HG03066 (cell line): ENCODE measurements at regions not wholly inside any gene's neighbourhood (a gene's known extent, or its start where the extent isn't known, plus 50 kb on each side); places are given as distances from the start of the nearest gene placed in this dataset.
"Not testable (repeated sequence)": the region's sequence is repeated elsewhere in the genome, so short reads cannot be mapped to it uniquely, and the experiment has no call there.

Experiments used
- ATAC-seq: cut with Tn5 transposase; IDR thresholded peaks from one replicate; pipeline ENCODE4 v1.9.1; 2021; ENCODE audit warnings: low read depth; ENCODE audit not compliant: unreplicated experiment

DNA sequence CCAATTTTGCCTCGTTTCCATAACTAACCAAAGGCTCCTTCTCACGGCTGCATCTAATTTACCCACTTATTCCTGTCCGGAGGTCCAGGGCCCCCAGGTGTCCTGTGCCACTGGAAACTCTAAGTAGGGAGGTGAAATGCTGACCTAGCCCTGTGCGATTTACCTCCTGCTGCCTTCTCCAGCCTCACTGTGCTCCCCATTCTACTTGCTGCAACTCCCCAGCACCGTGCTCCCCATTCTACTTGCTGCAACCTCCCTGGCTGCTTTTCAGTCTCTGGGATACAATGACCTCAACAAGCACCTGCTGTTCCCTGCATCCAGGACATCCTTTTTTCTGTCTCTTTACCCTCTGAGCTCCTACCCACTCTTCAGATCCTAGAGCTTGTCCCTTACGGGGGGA lies 254.7 kb upstream of the PROK2 start:
- ATAC-seq = no peak

DNA sequence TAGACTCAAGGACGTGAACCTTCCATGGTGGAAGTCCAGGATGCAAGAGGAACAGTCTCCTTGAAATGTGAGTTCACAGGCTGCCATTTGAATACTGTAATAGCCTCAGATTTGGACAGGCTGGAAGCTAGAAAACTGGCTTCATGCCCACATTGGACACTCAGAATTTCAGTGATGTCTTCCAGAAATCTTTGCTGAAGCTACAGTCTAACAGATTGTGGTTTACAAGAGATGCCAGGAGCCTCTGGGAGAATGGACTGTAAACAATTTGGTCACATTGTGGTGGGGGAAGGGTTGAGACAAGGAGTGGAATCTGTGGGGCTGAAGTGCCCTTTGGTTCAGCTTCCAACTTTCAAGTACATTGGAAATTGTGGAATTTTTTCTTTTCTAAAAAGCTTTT lies 252.0 kb upstream of the PROK2 start:
- no peak for ATAC-seq

DNA sequence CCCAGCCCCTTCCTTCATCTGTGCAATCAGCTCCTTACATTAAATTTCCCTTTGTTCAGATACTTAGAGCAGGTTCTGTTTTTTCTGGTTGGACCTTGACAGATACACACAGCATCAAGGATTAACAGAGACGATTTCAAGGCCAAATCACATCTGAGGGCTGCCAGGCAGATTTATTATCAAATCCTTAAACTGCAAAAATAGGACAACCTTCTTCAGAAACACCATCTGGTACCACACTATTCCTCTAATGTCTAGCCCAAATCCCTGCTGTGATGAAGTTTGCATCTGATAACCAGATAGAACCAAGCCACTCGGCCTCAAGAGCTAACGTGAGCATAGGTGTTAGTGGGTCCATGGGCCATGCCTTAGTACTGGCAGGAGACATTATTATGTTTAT lies 250.7 kb upstream of the PROK2 start:
- ATAC-seq = no peak

DNA sequence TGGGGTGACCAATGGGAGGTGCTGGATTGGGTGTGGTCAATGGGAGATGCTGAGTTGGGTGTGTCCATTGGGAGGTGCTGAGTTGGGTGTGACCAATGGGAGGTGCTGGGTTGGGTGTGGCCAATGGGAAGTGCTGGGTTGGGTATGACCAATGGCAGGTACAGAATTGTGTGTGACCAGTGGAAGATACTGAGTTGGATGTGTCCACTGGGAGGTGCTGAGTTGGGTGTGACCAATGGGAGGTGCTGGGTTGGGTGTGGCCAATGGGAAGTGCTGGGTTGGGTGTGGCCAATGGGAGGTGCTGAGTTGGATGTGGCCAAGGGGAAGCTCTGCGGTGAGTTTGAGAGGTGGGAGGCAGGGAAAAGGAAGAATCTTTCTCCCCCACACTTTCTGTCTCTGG lies 250.0 kb upstream of the PROK2 start:
- no peak for ATAC-seq

DNA sequence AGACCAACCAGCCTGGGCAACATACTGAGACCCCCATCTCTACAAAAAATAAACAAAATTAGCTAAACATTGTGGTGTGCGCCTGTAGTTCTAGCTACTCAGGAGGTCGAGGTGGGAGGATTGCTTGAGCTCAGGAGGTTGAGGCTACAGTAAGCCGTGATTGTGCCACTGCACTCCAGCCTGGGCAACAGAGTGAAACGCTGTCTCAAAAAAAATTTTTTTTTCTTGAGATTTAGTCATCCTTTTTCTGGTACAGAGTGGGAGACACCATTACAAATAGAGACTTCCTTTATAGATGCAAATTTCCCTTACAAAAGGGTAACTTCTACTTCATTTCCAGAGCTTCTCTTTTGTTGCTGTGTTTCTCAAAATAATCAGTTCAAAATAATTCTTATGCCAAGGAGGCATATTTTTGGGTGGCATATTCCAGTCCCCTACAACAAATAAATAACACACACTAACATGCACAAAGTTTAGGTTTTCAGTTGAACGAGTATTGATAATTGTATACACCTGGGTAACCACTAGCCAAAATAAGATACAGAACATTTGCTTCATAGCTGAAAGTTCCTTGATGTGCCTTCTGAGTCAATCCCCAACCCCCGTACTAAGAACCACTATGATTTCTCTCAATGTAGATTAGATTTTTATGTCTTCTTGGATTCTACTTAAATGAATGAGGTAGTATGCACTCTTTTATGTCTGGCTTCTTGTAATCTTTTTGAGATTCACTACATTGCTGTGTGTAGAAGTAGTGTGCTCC lies 248.9 kb upstream of the PROK2 start:
- no peak for ATAC-seq

DNA sequence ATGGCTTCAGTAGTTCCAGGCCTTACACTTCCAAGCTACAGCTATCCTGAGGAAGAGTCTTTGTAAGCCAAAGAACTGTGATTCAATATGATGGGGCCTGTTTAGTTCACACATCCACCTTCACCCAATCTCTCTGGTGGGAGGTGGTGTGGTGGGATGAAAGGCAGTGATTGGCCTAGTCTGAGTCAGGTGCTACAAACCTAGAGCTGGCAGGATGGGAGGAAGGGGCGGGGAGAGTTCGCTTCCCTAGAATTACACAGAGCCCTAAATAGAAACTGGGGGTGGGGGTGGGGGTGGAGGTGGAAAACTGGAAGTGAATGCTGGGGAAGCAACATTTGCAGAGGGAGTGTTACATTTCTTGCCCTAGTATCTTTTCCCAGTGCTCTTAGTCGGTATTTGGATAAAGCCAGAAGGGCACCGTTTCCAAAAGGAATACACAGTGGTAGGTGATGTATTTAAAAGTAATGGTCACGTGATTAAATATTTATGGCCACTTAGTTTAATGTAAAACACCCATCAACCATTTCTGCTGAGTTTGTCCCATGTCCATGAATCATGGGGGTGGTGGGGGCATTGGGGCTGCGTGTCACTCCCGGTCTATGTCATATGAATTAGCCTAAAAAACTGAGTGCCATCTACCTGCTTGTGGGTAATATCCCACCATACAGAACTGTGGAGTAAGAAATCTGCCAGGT lies 247.6 kb upstream of the PROK2 start:
- no peak for ATAC-seq

DNA sequence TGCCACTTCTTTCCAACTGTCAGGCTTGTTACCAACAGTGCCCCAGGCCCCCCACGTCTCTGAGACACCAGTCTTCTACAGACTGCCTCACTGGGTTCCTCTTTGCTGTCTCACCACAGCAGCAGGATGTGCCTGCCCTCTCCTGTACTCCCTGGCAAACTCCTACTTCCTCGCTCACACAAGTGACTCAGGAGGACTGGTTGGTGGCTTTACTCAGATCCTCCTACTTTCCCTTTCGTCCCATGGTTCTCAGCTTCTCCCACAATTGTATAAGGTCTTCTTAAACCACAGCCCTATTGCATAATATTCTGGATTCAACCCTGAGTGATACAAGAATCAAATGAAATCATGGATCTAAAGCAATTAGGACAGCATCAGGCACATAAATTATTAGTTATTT lies 246.6 kb upstream of the PROK2 start:
- ATAC-seq = no peak

DNA sequence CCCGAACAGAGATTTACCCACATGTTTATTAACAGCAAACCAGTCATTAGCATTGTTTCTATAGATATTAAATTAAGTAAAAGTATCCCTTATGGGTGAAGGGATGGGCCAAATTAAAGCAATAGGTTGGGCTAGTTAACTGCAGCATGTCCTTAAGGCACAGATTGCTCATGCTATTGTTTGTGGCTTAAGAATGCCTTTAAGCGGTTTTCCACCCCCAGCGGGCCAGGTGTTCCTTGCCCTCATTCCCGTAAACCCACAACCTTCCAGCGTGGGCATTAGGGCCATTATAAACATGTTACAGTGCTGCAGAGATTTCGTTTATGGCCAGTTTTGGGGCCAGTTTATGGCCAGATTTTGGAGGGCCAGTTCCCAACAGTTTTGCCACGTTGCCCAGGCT lies 245.3 kb upstream of the PROK2 start:
- ATAC-seq = not testable (repeated sequence)

DNA sequence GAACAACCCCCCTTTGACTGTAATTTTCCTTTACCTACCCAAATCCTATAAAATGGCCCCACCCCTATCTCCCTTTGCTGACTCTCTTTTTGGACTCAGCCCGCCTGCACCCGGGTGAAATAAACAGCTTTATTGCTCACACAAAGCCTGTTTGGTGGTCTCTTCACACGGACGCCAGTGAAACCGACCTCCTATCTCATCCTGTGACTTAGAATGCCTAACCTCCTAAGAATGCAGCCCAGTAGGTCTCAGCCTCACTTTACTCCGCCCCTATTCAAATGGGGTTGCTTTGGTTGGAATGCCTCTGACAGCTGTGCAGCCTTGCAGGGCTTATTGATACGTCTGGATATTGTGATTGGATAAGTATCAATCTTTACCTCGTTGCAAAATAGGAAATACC lies 243.8 kb upstream of the PROK2 start:
- not testable (repeated sequence) for ATAC-seq

DNA sequence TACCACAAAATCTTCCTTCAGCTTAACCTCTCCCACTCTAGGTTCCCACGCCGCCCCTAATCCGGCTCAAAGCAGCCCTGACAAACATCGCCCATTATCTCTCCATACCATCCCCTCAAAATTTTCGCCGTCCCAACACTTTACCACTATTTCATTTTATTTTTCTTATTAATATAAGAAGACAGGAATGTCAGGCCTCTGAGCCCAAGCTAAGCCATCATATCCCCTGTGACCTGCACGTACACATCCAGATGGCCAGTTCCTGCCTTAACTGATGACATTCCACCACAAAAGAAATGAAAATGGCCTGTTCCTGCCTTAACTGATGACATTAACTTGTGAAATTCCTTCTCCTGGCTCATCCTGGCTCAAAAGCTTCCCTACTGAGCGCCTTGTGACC lies 243.4 kb upstream of the PROK2 start:
- not testable (repeated sequence) for ATAC-seq

DNA sequence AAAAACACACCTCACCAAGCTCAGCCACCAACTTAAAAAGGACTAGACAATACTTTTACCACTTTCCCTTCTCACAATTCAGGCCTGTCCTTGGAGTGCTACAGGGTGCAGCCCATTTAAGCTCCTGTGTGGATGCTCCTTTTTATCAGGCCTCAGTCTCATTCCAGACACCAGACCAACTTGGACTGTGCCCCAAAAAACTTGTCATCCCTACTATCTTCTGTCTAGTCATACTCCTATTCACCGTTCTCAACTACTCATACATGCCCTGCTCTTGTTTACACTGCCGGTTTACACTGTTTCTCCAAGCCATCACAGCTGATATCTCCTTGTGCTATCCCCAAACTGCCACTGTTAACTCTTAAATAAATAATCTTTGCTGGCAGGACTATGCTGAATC lies 242.8 kb upstream of the PROK2 start:
- not testable (repeated sequence) for ATAC-seq

DNA sequence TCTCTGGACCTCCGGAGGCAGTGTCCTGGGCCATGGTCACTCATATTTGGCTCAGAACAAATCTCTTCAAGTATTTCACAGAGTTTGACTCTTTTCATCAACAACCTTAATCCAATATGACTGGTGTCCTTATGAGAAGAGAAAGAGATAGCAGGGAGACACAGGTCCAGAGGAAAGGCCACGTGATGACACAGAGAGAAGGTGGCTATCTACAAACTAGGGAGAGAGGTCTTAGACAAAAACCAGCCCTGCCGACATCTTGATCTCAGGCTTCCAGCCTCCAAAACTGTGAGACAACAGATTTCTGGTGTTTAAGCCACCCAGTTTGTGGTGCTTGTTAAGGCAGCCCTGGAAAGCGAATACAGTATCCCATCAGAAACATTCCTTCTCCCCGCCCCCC lies 237.1 kb upstream of the PROK2 start:
- ATAC-seq = no peak

DNA sequence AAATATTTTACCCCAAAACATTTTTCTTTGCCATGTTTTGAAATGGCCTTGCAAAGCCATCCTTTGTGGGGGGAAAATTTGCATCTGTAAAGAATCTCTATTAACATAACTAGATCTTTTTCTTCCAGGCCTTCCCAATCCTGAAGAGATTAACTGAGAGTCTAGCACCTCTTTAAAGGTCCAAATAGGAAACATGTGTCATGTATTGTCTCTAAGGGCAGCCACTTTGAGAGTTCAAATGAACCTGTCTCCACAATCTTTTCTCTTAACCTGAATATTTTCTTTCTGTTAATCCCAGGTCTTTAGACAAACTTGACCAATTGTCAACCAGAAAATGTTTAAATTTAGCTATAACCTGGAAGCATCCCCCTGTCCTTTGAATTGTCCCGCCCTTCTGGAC lies 236.6 kb upstream of the PROK2 start:
- no peak for ATAC-seq

DNA sequence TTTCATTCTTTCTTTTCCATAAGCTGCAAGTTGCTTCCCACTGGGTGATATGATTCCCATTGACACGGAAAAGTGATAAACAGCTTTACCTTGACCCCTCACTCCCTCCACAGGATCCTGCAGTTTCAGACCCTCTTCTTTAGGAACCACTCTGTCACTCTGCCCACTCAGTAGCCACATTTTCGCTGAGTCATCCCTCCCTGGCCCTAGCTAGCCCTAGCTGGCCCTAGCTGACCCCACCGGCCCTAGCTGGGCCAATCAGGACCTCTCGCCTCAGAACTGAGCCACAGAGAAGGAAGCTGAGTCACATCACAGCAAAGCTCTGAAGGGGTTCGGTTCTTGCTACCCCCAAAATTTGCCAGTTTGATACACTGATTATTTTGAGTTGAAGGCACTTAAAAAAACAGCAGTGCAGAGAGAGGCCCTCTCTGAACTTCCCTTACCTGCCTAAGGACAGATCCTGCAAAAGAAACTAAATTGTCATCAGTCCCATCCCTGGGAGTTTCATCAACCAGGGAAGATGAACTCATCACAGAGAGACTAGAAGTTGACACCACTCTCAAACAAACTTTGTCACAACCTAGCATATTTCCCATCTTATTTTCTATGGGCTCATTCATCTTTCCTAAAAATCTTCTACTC lies 233.5 kb upstream of the PROK2 start:
- no peak for ATAC-seq

DNA sequence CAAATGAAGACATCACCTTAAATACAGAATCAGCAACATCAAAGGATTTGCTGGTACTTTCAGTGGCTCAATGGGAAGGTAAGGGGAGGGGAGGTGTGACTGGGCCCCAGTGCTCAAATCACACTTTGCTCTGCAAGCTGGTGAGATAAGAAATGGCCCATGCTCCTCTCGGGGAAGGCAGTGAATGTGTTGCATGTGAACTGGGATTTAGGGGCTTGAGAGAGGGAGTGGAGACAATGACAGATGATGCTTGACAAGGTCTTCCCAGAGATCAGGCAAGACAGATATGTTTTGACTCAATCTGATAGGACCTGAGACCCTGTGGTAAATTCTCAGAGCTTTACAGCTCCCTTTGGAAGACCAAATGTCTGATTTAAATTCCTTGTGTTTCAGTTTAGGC lies 233.0 kb upstream of the PROK2 start:
- no peak for ATAC-seq

DNA sequence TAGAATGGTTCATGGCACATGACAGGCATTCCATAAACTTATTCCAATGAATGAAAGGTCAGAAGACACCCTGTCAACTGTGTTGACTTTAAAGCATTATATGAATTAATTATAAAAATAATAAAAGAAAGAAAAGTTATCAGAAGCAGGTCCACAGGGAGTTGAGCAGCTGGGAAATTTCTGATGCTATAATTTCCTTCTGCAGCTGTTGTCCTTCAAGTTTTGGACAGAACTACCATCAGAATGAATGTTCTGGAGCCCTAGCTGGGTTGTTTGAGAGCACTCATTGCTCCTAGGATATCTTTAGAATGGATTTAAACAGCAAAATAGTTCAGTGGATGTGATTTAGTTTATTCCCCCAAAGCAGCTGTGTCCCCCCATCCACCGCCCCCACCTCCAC lies 232.4 kb upstream of the PROK2 start:
- ATAC-seq = no peak

DNA sequence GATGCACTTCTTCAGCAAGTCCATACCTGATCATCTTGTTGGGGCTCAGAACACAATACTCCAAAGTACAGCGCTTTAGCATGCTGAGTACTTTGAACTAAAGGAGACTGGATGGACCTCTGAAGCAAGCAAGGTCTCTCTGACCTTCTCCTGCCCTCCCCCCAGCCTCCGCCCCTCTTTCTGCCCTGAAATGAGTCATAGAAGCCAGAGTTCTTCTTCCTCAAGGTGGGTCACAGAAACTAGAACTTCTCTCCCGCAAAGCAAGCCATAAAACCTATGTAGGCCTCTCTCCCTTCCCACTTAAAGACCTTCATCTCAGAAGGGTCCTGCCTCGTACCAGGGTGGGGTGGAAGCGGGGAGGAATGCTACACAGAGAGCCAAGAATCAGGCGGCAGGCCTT lies 230.5 kb upstream of the PROK2 start:
- ATAC-seq = no peak

DNA sequence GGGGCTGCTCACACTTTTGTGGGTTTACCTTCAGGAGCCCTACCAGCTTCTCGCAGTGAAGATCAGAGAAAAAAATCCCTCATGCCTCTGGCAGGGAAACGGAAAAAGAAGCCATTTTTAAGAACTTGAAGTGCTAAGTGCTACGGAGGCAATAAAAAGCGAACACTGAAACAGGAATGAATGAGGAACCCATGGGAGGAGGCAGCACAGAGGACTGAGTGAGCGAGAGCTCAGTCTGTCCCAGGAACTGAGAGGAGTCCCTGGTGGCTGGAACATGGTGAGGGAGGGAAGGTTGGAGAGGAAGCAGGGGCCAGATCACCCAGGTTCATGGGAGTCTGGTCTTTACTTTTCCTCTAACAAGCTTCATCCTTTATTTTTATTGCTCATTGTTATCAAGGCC lies 228.1 kb upstream of the PROK2 start:
- no peak for ATAC-seq

DNA sequence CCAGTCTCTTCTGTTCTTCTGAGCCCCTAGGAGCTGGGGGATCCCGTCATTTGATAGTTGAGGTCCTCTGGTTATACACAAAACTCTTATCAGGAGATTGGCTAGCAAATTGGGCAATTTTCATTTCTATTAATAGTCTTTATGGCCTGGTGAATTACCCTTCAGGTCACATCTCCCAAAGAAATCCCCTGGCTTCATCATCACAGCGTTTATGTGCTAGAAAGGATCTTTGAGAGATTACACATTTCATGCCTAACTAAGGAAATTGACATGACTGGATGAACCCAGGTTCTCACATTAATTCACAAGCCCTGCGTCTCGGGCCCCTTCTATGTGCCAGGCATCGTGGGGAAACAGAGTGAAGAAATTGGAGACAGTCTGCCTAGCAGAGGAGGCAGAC lies 227.4 kb upstream of the PROK2 start:
- no peak for ATAC-seq

DNA sequence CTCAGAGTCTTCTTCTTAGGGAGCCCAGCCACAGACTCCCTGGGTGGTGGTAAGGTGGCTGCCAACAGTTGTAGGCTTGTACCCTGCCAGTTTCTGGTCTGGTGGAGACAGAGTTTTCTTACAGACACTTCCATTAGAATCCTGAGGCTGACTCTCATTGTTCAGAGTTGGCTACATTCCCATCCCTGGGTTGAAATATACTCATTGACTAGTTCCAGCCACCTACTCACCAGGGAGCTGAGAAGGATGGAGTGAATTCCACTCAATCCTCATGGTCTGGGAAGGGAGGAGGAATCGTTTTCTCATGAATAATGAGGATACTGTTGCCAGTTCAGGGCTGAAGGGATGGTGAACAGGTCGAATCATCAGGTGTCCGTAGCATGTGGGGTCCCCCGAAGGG lies 226.5 kb upstream of the PROK2 start:
- ATAC-seq = no peak

DNA sequence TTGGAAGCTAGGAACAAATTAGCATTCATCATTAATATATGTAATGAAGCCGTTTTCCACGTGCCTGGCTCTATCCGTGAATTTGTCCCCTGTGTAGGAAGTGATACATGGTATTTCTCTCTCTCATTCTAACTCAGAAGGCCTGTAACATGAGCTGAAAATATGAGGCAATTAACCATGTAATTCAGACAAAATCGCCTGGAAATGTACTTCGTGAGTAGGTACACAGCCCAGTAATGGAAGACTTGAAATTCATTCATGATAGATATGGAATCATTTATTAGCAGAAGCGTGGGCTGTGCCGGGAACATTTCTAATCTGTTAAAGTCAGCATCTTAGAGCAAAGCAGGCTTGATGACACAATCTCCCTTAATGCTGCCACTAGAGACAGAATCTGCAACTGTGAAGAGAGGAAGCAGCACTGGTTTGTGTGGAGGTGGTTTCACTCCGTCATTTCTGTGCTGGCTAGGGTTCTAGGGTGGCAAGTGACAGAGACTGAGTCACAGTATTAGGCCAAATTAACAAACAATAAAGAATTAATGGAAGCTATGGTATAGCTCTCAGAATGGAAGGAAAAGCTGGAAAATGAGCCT lies 225.0 kb upstream of the PROK2 start:
- no peak for ATAC-seq
